ENCODE measurements at regions not wholly inside any gene's neighbourhood (a gene's known extent, or its start where the extent isn't known, plus 50 kb on each side); places are given as distances from the start of the nearest gene placed in this dataset.

DNA sequence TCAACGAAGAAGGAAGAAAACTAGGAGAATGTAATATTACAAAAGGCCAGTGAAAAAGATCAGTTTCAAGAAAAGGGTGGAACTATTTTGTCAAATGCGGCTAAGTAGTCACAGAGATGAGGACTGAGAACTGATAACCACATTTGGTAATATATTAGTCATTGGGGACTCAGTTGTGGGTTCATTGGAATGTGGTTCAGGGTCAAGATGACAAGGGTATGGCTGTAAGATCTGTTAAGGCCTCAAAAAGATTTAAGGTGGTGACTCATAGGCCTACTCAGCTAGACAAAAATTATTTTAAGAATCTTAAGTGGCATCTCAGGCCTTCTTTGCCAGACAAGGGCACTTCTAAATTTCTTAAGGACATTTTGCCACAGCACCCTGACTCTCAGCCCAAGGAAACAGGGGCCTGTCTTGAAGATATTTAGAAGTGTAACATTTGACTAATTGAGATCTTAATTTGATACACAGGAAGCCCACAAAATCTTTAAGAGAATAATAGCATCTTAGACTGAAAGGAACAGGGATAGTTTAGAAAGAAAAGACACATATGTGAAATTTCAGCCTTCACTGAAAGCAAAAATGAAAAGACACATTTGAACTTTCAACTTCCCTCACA, 81.3 kb downstream of the STRADB start:
- TF ChIP-seq POLR2A (IDR thresholded peaks at IDR 0.05; ENCODE audit: extremely low read depth, insufficient read length) (no peak), MAX (IDR thresholded peaks at IDR 0.05; ENCODE audit: low read depth, low read length) (no peak), MYC (IDR thresholded peaks at IDR 0.05; ENCODE audit: low read depth, low read length) (no peak)
- TF ChIP-seq, protein P1, sequence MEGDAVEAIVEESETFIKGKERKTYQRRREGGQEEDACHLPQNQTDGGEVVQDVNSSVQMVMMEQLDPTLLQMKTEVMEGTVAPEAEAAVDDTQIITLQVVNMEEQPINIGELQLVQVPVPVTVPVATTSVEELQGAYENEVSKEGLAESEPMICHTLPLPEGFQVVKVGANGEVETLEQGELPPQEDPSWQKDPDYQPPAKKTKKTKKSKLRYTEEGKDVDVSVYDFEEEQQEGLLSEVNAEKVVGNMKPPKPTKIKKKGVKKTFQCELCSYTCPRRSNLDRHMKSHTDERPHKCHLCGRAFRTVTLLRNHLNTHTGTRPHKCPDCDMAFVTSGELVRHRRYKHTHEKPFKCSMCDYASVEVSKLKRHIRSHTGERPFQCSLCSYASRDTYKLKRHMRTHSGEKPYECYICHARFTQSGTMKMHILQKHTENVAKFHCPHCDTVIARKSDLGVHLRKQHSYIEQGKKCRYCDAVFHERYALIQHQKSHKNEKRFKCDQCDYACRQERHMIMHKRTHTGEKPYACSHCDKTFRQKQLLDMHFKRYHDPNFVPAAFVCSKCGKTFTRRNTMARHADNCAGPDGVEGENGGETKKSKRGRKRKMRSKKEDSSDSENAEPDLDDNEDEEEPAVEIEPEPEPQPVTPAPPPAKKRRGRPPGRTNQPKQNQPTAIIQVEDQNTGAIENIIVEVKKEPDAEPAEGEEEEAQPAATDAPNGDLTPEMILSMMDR (IDR thresholded peaks at IDR 0.05; ENCODE audit: low read depth, low read length): no peak
- peak; percentile 61 for DNase-seq (ENCODE audit: low read depth)
- no peak overlapping the region for H3K4me3 ChIP-seq (ENCODE audit: low read depth, low read length)

All from NB4 (cell line).